WERI-Rb-1 (cell line): ENCODE measurements at regions not wholly inside any gene's neighbourhood (a gene's known extent, or its start where the extent isn't known, plus 50 kb on each side); places are given as distances from the start of the nearest gene placed in this dataset.

Source experiments
- DNase-seq: peaks from one replicate; pipeline ENCODE4 v3.0.0-alpha.2; 2020
- H3K27ac ChIP-seq: fragments of 250-450 bp; sonication (Bioruptor Pico); 2 replicates; pipeline ENCODE4 v1.5.1; 2020; ENCODE audit warnings: mild to moderate bottlenecking, moderate library complexity
- H3K27me3 ChIP-seq: fragments of 250-450 bp; sonication (Bioruptor Pico); 2 replicates; pipeline ENCODE4 v1.5.1; 2021; ENCODE audit warnings: mild to moderate bottlenecking, low read depth, moderate library complexity; ENCODE audit not compliant: insufficient read depth, severe bottlenecking
- H3K36me3 ChIP-seq: fragments of 250-450 bp; sonication (Bioruptor Pico); 2 replicates; pipeline ENCODE4 v1.5.1; 2020; ENCODE audit warnings: mild to moderate bottlenecking, moderate library complexity
- H3K4me3 ChIP-seq: 2 replicates; pipeline ENCODE4 v1.5.1; 2011; ENCODE audit warnings: low read depth, mild to moderate bottlenecking, control low read depth, low read length
- H3K9me3 ChIP-seq: fragments of 250-450 bp; sonication (Bioruptor Pico); 2 replicates; pipeline ENCODE4 v1.5.1; 2021; ENCODE audit warnings: mild to moderate bottlenecking, moderate library complexity; ENCODE audit not compliant: severe bottlenecking
- TF ChIP-seq, protein P1 (sequence below): IDR thresholded peaks from 2 replicates; pipeline ENCODE4 v1.5.1; 2011; ENCODE audit warnings: low read depth, mild to moderate bottlenecking, control low read depth, inconsistent platforms, low read length

DNA sequence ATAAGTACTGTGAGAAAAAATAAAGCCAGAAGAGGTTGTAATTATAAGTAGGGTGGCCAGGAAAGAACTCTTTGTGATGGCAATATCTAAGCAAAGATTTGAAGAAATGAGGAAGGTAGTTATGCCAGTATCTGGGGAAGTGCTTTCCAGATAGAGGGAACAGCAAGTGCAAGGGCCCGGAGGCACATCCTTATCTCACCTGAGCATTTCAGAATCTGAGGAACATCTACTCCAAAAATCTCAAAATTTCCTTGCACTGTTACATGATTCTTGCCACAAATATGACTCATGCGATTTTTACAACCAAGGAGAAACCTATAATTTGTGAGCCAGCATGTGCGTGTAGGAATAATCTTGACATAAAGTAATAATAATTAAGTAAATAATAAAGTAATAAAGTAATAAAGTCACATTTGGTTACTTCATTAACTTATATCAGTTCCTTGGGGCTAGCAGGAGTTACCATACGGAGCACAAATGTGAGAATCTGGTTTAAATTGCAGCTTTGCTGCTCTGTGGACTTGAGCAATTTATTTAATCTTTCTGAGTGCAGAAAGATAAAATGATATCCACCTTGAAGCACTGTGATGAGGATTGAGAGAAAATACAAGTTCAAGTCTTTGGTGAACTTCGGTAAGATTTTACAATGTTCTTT is 105.1 kb upstream of the SLC34A2 start:
- no peaks in the 10 kb centered on the region for H3K27me3 ChIP-seq

DNA sequence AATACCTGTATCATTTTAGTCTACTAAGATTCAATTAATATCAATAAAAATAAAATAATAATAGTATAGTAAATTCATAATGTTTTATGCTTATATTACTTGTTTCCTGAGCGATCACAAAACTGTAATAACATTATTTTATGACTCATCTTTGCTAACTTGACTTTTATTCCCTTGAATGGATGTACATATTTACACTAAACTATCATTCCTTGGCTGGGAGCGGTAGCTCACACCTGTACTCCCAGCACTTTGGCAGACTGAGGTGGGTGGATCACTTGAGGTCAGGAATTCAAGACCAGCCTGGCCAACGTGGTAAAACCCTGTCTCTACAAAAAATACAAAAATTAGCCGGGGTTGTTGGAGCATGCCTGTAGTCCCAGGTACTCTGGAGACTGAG is 104.0 kb upstream of the SLC34A2 start:
- no peak overlapping the region for H3K4me3 ChIP-seq
- H3K27me3 ChIP-seq: no peaks in the 10 kb centered on the region
- no peak overlapping the region for H3K27ac ChIP-seq
- no peaks in the 10 kb centered on the region for H3K9me3 ChIP-seq
- TF ChIP-seq, protein P1, sequence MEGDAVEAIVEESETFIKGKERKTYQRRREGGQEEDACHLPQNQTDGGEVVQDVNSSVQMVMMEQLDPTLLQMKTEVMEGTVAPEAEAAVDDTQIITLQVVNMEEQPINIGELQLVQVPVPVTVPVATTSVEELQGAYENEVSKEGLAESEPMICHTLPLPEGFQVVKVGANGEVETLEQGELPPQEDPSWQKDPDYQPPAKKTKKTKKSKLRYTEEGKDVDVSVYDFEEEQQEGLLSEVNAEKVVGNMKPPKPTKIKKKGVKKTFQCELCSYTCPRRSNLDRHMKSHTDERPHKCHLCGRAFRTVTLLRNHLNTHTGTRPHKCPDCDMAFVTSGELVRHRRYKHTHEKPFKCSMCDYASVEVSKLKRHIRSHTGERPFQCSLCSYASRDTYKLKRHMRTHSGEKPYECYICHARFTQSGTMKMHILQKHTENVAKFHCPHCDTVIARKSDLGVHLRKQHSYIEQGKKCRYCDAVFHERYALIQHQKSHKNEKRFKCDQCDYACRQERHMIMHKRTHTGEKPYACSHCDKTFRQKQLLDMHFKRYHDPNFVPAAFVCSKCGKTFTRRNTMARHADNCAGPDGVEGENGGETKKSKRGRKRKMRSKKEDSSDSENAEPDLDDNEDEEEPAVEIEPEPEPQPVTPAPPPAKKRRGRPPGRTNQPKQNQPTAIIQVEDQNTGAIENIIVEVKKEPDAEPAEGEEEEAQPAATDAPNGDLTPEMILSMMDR: no peak
- no peak for DNase-seq
- no peaks in the 10 kb centered on the region for H3K36me3 ChIP-seq

More for the DNA sequence above, 105.1 kb upstream of the SLC34A2 start:
- Histone ChIP-seq H3K27ac (no peak overlapping the region), H3K9me3 (no peaks in the 10 kb centered on the region), H3K4me3 (no peak overlapping the region), H3K36me3 (no peaks in the 10 kb centered on the region)
- TF ChIP-seq, protein P1: no peak
- DNase-seq: no peak

DNA sequence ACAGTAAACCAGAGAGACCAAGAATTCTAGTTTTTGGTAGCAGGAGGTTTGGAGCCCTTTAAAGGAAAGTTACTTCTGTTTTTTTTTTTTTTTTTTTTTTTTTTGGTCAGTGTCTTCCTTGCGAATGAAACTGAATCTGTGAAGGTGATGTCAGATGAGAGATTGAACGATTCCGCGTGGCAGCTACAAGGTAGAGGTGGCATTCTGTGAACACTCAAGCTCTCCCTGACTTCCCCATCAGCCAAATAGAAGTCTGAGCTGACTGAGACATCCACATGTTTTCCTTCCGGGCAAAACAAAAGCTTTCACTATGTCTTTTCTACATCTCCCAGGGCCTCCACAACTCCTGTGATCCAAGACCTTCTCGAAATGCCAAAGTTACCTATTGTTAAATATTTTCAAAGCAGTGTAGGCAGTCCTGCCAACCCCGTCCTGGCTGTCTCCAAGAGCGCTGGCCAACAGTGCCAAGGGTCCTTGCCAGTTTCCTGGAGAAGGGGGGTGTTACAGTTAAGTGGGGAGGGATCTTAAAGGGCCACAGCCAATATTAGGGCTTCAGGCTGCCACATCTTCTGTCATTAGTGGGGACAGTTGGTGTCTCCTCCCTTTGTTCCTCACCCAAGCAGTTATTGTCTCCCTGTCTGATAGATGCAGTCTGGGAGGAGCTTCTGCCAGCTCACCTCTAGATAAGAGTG is 102.9 kb upstream of the SLC34A2 start:
- Histone ChIP-seq H3K4me3 (no peak overlapping the region), H3K36me3 (no peaks in the 10 kb centered on the region), H3K27me3 (no peaks in the 10 kb centered on the region), H3K9me3 (no peaks in the 10 kb centered on the region), H3K27ac (no peak overlapping the region)
- no peak for DNase-seq
- TF ChIP-seq, protein P1: no peak

DNA sequence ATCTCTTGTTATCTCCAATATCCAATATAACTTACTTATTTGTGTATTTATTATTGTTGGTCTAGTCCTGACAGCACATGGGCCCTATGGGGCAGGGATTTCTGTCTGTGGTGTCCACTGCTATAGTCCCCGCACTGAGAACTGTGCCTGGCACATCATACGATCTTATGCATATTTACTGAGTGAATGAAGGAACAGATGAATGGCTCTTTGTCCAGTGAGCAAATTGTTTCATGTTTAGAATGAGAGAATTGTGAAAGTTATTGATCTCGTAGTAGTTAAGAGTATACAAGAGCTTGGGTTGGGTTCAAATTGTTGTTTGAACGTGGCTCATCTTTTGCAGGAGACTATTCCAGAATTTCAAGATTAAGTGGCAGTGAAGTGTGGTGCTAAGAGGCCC is 96.1 kb upstream of the SLC34A2 start:
- Histone ChIP-seq H3K4me3 (no peak overlapping the region), H3K9me3 (no peaks in the 10 kb centered on the region), H3K27ac (no peak overlapping the region), H3K36me3 (no peaks in the 10 kb centered on the region), H3K27me3 (no peaks in the 10 kb centered on the region)
- DNase-seq: no peak
- TF ChIP-seq, protein P1: no peak

DNA sequence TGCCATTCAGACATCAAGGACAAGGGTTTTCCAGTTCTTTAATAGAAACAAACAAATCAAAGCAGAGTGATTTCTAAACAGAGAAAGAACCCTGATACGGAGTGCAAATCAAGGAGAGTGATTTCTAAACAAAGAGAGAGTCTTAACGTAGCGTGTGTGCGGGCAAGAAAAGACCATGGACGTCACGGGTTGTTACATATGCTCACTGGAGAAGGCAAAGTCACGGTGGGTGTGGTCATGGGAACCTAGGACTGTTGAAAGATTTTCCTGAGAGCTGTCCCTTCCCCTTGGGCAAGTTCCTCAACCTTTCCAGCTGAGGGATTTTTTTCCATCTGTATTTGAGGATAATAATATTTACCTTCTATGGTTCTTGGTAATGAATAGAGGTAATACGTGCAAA is 95.0 kb upstream of the SLC34A2 start:
- no peaks in the 10 kb centered on the region for H3K27me3 ChIP-seq
- no peak for DNase-seq
- TF ChIP-seq, protein P1: no peak
- H3K27ac ChIP-seq: no peak overlapping the region
- no peaks in the 10 kb centered on the region for H3K9me3 ChIP-seq
- no peaks in the 10 kb centered on the region for H3K36me3 ChIP-seq
- H3K4me3 ChIP-seq: no peak overlapping the region

DNA sequence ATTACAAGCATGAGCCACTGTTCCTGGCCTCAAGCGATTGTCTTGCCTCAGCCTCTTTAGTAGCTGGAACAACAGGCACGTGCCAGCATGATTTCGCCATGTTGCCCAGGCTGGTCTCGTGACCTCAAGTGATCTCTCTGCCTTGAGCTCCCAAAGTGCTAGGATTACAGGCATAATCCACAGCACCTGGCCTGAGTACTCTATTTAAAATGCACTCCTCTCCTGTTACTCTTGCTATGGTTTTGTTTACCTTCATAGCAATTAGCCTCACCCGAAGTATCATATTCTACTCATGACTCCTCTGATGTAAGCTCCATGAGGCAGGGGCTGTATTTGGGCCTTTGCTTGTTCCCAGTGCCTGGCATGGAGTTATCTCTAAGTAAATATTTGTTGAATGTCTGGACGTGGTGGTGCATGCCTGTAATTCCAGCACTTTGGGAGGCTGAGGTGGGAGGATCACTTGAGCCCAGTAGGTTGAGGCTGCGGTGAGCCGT is 92.5 kb upstream of the SLC34A2 start:
- H3K4me3 ChIP-seq: no peak overlapping the region

More for the DNA sequence above, 92.5 kb upstream of the SLC34A2 start:
- no peak overlapping the region for H3K27ac ChIP-seq
- no peaks in the 10 kb centered on the region for H3K9me3 ChIP-seq
- TF ChIP-seq, protein P1: no peak
- no peaks in the 10 kb centered on the region for H3K36me3 ChIP-seq
- DNase-seq: peak; percentile 64
- no peaks in the 10 kb centered on the region for H3K27me3 ChIP-seq
